Activated CD8-positive, alpha-beta T cell treated with anti-CD3 and anti-CD28 coated beads for 36 hours (primary cell): ENCODE measurements at regions not wholly inside any gene's neighbourhood (a gene's known extent, or its start where the extent isn't known, plus 50 kb on each side); places are given as distances from the start of the nearest gene placed in this dataset.

Experiments
- ATAC-seq: fragments of 200-7000 bp; cut with Tn5 transposase; one replicate; pipeline ENCODE4 v1.10.0; 2021; ENCODE audit warnings: mild to moderate bottlenecking, moderate library complexity
- CTCF ChIA-PET: fragments of 350-600 bp; sonication (Branson Sonifier 250); formaldehyde crosslinking; loops from one replicate; lab custom pipeline; 2021; ENCODE audit warnings: antibody characterized with exemption; lab: Charles Lee
- POLR2A ChIA-PET: fragments of 350-600 bp; sonication (Branson Sonifier 250); formaldehyde crosslinking; loops from one replicate; lab custom pipeline; 2021; ENCODE audit warnings: antibody characterized with exemption; lab: Charles Lee
- DNase-seq: peaks from one replicate; pipeline ENCODE4 v3.0.0-alpha.2; 2020
- H3K27ac Mint-ChIP-seq: one replicate; pipeline ENCODE4 v1.8.0; 2021; ENCODE audit warnings: mild to moderate bottlenecking, mixed read lengths
- H3K27me3 Mint-ChIP-seq: one replicate; pipeline ENCODE4 v1.8.0; 2021; ENCODE audit warnings: mixed read lengths
- H3K36me3 Mint-ChIP-seq: one replicate; pipeline ENCODE4 v1.8.0; 2021; ENCODE audit warnings: low read depth, mixed read lengths
- H3K4me1 Mint-ChIP-seq: one replicate; pipeline ENCODE4 v1.8.0; 2021; ENCODE audit warnings: low read depth, mixed read lengths
- H3K4me3 Mint-ChIP-seq: one replicate; pipeline ENCODE4 v1.8.0; 2021; ENCODE audit warnings: mild to moderate bottlenecking, moderate library complexity, mixed read lengths
- H3K9me3 Mint-ChIP-seq: one replicate; pipeline ENCODE4 v1.8.0; 2021; ENCODE audit warnings: mixed read lengths
- CTCF ChIP-seq: fragments of 200-600 bp; IDR thresholded peaks from one replicate; pipeline ENCODE4 v1.8.0; 2022; ENCODE audit warnings: antibody characterized with exemption, mild to moderate bottlenecking
- intact Hi-C: fragments of 100-400 bp; cut with micrococcal nuclease; formaldehyde crosslinking; loops from one replicate; pipeline ENCODE4 v1.10.0; 2022

GRCh38 chr2:221657806-221658205 is 85.7 kb upstream of the EPHA4 start:
- Mint-ChIP-seq H3K9me3 (no peaks in the 10 kb centered on the region), H3K4me1 (no peaks in the 10 kb centered on the region), H3K27me3 (peaks cover 5% of the 10 kb centered on the region), H3K4me3 (no peak overlapping the region), H3K27ac (no peak overlapping the region), H3K36me3 (no peaks in the 10 kb centered on the region)
- POLR2A ChIA-PET = no interaction called here
- CTCF ChIA-PET = no interaction called here
- intact Hi-C loops = no loop called here
- TF ChIP-seq CTCF = no peak
- DNase-seq (no peak), ATAC-seq (no peak)

DNA sequence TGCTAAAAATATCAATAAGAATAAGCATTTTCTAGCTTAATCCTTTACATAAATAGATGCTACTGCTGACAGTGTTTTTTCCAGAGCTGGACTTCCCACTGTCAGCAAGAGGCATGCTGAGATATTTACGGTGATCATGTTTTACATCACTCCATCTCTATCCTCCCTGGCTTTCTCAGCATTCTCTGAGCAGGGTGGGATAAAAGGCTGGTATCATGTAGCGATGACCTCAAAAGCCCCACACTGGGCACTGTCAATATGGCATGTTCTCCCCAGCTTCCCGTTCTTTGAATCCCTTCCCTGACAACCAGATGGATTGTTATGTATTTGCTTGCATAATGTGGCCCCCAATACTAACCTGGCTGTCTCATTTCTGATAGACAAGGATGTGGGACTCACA is 83.2 kb upstream of the EPHA4 start:
- no peak for TF ChIP-seq CTCF
- Mint-ChIP-seq H3K4me3 (no peak overlapping the region), H3K9me3 (no peaks in the 10 kb centered on the region), H3K27me3 (peaks cover 5% of the 10 kb centered on the region), H3K4me1 (no peaks in the 10 kb centered on the region), H3K36me3 (no peaks in the 10 kb centered on the region), H3K27ac (no peak overlapping the region)
- ChIA-PET POLR2A (no interaction called here), CTCF (no interaction called here)
- no peak for ATAC-seq
- no peak for DNase-seq
- intact Hi-C loops = no loop called here

DNA sequence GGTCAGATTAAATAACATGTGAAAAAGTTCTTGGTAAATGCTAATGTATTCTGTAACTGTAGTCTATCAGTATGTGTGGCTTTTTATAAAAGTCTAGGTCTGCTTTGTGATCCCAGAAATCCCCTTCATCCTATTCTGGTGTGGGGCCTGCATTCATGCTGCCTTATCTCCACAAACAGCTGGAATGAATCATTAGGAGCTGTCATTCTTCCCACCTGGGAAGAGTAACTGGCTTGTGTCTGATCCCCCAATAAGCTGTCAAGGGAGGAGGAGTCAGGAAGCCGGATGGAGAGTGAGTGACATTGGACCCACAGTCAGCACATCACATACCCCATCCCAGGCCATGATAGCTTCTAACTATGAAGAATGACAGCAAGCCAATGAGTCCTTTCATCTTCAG is 81.1 kb upstream of the EPHA4 start:
- ChIA-PET POLR2A (no interaction called here), CTCF (interaction anchor here (1.4 kb wide), 1 partner anchor 17 kb away, joined by 3 read pairs; no protein-coding TSS in a partner anchor)
- no peak overlapping the region for H3K4me3 Mint-ChIP-seq

GRCh38 chr2:221649051-221649775 is 77.1 kb upstream of the EPHA4 start:
- POLR2A ChIA-PET = no interaction called here
- Mint-ChIP-seq H3K4me3 (no peak overlapping the region), H3K27me3 (peaks cover 5% of the 10 kb centered on the region), H3K27ac (no peak overlapping the region), H3K9me3 (peaks cover 3% of the 10 kb centered on the region), H3K36me3 (no peaks in the 10 kb centered on the region), H3K4me1 (no peaks in the 10 kb centered on the region)
- ATAC-seq (no peak), DNase-seq (no peak)
- no peak for TF ChIP-seq CTCF
- intact Hi-C loops = no loop called here
- CTCF ChIA-PET = no interaction called here

More for the DNA sequence above, 81.1 kb upstream of the EPHA4 start:
- no peak for DNase-seq
- Mint-ChIP-seq H3K4me1 (no peaks in the 10 kb centered on the region), H3K27me3 (peaks cover 8% of the 10 kb centered on the region), H3K36me3 (no peaks in the 10 kb centered on the region), H3K27ac (no peak overlapping the region), H3K9me3 (no peaks in the 10 kb centered on the region)
- TF ChIP-seq CTCF = no peak
- intact Hi-C loops = no loop called here
- no peak for ATAC-seq

DNA sequence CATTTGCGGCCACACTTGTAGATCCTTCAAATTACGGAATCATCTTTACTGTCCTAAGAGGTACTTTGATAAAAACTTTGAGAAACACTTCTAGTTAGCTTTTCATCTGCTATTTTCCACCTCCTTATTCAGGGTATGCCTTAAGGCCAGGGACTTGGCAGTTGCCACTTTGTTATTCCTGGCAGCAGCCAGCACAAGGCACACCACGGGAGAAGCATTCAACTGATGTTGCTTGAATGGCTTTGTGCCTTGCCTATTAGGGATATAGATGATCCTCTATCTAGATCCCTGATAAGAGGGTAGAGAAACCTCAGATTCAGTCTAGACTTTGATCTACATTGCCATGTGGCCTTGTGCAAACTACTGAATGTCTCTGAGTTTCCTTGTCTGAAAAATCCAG is 70.3 kb upstream of the EPHA4 start:
- Mint-ChIP-seq H3K9me3 (peaks cover 11% of the 10 kb centered on the region), H3K27me3 (peaks cover 1% of the 10 kb centered on the region), H3K4me1 (no peaks in the 10 kb centered on the region), H3K4me3 (no peak overlapping the region), H3K27ac (no peak overlapping the region), H3K36me3 (no peaks in the 10 kb centered on the region)
- intact Hi-C loops = no loop called here
- TF ChIP-seq CTCF = no peak
- DNase-seq (no peak), ATAC-seq (no peak)
- POLR2A ChIA-PET = no interaction called here
- CTCF ChIA-PET = no interaction called here
